ACC112 (cell line): ENCODE measurements at regions not wholly inside any gene's neighbourhood (a gene's known extent, or its start where the extent isn't known, plus 50 kb on each side); places are given as distances from the start of the nearest gene placed in this dataset.

Experiments used
- H2AFZ ChIP-seq: fragments of 200-600 bp; sonication (generic); one replicate; pipeline ENCODE4 v1.6.0; 2017; ENCODE audit warnings: antibody characterized with exemption, low read length; ENCODE audit not compliant: unreplicated experiment
- H3K27ac ChIP-seq: fragments of 200-600 bp; sonication (generic); 2 replicates; pipeline ENCODE4 v1.5.1; 2014; ENCODE audit warnings: low read depth, mild to moderate bottlenecking, antibody characterized with exemption, low read length, moderate library complexity
- H3K27me3 ChIP-seq: fragments of 200-600 bp; sonication (generic); 2 replicates; pipeline ENCODE4 v1.6.1; 2014; ENCODE audit warnings: mild to moderate bottlenecking, antibody characterized with exemption, low read length, moderate library complexity, mixed read lengths; ENCODE audit not compliant: insufficient read depth
- H3K36me3 ChIP-seq: fragments of 200-600 bp; sonication (generic); 2 replicates; pipeline ENCODE4 v1.6.1; 2016; ENCODE audit warnings: mild to moderate bottlenecking, antibody characterized with exemption, low read length, moderate library complexity, mixed read lengths; ENCODE audit not compliant: insufficient read depth
- H3K4me1 ChIP-seq: fragments of 200-600 bp; sonication (generic); one replicate; pipeline ENCODE4 v1.6.1; 2016; ENCODE audit warnings: low read length, mixed read lengths; ENCODE audit not compliant: insufficient read depth, unreplicated experiment, control insufficient read depth
- H3K4me3 ChIP-seq: fragments of 200-600 bp; sonication (generic); 2 replicates; pipeline ENCODE4 v1.5.1; 2014; ENCODE audit warnings: mild to moderate bottlenecking, low read depth, low read length
- H3K79me2 ChIP-seq: fragments of 200-600 bp; sonication (generic); one replicate; pipeline ENCODE4 v1.6.0; 2016; ENCODE audit warnings: low read length; ENCODE audit not compliant: control insufficient read depth, unreplicated experiment, insufficient read depth

- no peaks in the 10 kb centered on the region for H3K4me1 ChIP-seq
- no peak overlapping the region for H3K4me3 ChIP-seq
- no peak overlapping the region for H3K27ac ChIP-seq
- no peaks in the 10 kb centered on the region for H3K27me3 ChIP-seq
- no peak overlapping the region for H2AFZ ChIP-seq
- no peaks in the 10 kb centered on the region for H3K36me3 ChIP-seq
- H3K79me2 ChIP-seq: no peaks in the 10 kb centered on the region
These were observed 331.0 kb upstream of the IL12A start for GRCh38 chr3:159657629-159658028.

DNA sequence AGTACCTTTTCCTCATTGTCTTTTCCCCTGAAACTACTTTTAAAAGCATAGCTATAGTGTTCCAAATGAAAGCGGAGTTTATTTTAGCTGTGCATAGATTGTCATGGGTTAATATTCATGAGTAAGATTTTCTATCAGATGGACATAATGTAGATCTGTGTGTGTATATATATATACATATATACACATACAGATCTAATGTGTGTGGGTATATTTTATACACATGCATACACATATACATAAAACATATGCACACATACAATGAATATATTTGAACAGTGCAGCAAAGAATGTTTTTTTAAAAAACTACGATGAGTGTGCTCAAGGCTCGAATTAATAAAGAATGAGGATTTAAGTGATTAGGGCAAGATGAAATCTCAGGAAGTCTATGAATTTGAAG lies 328.3 kb upstream of the IL12A start:
- no peak overlapping the region for H3K4me3 ChIP-seq
- no peaks in the 10 kb centered on the region for H3K79me2 ChIP-seq
- no peaks in the 10 kb centered on the region for H3K4me1 ChIP-seq
- H3K27me3 ChIP-seq: no peaks in the 10 kb centered on the region
- H2AFZ ChIP-seq: no peak overlapping the region
- no peak overlapping the region for H3K27ac ChIP-seq
- peaks cover 4% of the 10 kb centered on the region for H3K36me3 ChIP-seq

DNA sequence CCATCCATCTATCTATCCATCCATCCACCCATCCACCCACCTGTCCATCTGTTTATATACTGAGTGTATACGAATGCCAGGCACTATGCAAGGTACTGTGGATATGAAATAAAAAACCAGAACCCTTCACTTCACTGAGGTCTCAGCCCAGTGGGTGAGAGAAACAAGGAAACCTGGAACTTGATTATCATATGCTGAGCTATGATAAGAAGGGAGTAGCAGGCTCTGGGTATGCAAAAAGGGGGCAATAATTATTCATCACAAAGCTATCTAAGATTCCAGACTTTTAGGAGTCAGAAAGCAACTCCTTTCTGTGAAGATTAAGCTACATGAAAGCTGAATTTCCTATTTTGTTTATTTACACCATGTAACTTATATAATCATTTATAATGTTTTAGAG lies 327.7 kb upstream of the IL12A start:
- H2AFZ ChIP-seq: no peak overlapping the region
- peaks cover 4% of the 10 kb centered on the region for H3K36me3 ChIP-seq
- no peaks in the 10 kb centered on the region for H3K27me3 ChIP-seq
- H3K79me2 ChIP-seq: no peaks in the 10 kb centered on the region
- no peak overlapping the region for H3K4me3 ChIP-seq
- no peak overlapping the region for H3K27ac ChIP-seq
- H3K4me1 ChIP-seq: no peaks in the 10 kb centered on the region

DNA sequence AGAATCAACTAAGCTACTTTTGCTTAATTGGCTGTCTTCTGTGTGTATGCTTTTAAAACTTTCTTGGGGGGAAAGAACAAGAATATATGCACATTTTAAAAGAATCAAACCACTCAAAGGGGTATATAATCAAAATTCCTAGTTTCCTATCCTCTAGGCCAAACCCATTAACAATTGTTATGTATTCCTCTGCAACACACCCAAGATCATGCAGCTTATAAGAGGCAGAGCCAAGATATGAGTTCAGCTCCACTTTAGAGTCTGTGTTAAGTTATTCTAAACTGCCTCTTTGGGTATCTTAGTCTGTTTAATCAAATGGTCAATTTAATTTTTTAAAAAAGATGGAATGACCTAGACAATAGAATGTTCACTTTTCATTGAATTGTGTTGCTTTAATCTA lies 326.1 kb upstream of the IL12A start:
- H3K27me3 ChIP-seq: no peaks in the 10 kb centered on the region
- H3K4me3 ChIP-seq: no peak overlapping the region
- no peaks in the 10 kb centered on the region for H3K79me2 ChIP-seq
- no peak overlapping the region for H2AFZ ChIP-seq
- H3K4me1 ChIP-seq: no peaks in the 10 kb centered on the region
- peaks cover 4% of the 10 kb centered on the region for H3K36me3 ChIP-seq
- H3K27ac ChIP-seq: no peak overlapping the region

DNA sequence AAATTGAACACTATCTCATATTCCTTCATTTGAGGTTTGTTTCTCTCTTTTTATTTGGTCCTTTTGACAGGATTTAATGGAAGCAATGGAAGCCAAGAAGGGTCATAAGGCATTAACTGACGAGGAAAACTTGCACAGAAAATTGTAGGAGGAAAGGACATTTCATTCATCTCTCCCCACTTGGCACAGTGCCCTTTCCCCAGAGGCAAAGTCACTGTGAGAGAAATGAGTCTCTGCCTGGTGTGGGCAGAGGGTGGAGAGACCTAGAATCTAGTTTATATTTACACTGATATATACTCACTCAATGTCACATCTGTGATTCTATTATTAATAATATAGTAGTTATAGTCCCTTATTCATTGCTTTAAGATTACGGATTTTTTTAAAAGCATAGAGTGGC lies 324.6 kb upstream of the IL12A start:
- H3K27ac ChIP-seq: no peak overlapping the region
- no peaks in the 10 kb centered on the region for H3K27me3 ChIP-seq
- H3K36me3 ChIP-seq: peaks cover 4% of the 10 kb centered on the region

DNA sequence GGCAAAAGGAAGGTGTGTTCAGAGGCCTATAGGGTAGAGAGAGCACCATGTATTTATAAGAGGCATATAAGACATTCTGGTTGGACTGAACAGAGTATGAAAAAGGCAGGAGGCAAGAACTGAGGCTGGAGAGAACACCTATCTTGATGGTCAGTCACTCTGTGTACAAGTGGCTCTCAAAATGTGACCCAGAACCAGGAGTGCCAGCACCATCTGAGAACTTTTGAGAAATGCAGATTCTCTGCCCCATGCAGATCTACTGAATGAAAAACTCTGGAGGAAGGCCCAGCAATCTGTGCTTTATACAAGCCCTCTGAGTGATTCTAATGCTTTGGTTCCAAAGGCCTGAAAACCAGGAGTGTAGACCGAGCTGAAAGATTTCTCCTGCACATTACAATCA lies 324.0 kb upstream of the IL12A start:
- no peak overlapping the region for H2AFZ ChIP-seq
- H3K4me1 ChIP-seq: no peaks in the 10 kb centered on the region
- no peaks in the 10 kb centered on the region for H3K27me3 ChIP-seq

More for the DNA sequence above, 324.6 kb upstream of the IL12A start:
- Histone ChIP-seq H3K79me2 (no peaks in the 10 kb centered on the region), H3K4me1 (no peaks in the 10 kb centered on the region), H2AFZ (no peak overlapping the region), H3K4me3 (no peak overlapping the region)

GRCh38 chr3:159667261-159667660 lies 321.4 kb upstream of the IL12A start:
- no peaks in the 10 kb centered on the region for H3K4me1 ChIP-seq
- no peak overlapping the region for H2AFZ ChIP-seq
- H3K4me3 ChIP-seq: no peak overlapping the region
- H3K27ac ChIP-seq: no peak overlapping the region
- H3K36me3 ChIP-seq: peaks cover 4% of the 10 kb centered on the region
- H3K79me2 ChIP-seq: no peaks in the 10 kb centered on the region
- H3K27me3 ChIP-seq: no peaks in the 10 kb centered on the region

More for the DNA sequence above, 324.0 kb upstream of the IL12A start:
- no peak overlapping the region for H3K4me3 ChIP-seq
- H3K79me2 ChIP-seq: no peaks in the 10 kb centered on the region
- peaks cover 4% of the 10 kb centered on the region for H3K36me3 ChIP-seq
- H3K27ac ChIP-seq: no peak overlapping the region

GRCh38 chr3:159668461-159668860 lies 320.2 kb upstream of the IL12A start:
- Histone ChIP-seq H3K27ac (no peak overlapping the region), H3K4me3 (no peak overlapping the region), H2AFZ (no peak overlapping the region), H3K79me2 (no peaks in the 10 kb centered on the region), H3K27me3 (no peaks in the 10 kb centered on the region), H3K4me1 (no peaks in the 10 kb centered on the region), H3K36me3 (no peaks in the 10 kb centered on the region)

- Histone ChIP-seq H3K4me3 (no peak overlapping the region), H3K36me3 (no peaks in the 10 kb centered on the region), H3K79me2 (no peaks in the 10 kb centered on the region), H3K27me3 (no peaks in the 10 kb centered on the region), H2AFZ (peak overlapping the region; percentile 36), H3K27ac (no peak overlapping the region), H3K4me1 (no peaks in the 10 kb centered on the region)
These were observed 319.6 kb upstream of the IL12A start for GRCh38 chr3:159668990-159669476.

GRCh38 chr3:159669766-159670165 lies 318.9 kb upstream of the IL12A start:
- Histone ChIP-seq H3K4me1 (no peaks in the 10 kb centered on the region), H3K36me3 (no peaks in the 10 kb centered on the region), H3K79me2 (no peaks in the 10 kb centered on the region), H2AFZ (no peak overlapping the region), H3K27ac (no peak overlapping the region), H3K27me3 (no peaks in the 10 kb centered on the region), H3K4me3 (no peak overlapping the region)

DNA sequence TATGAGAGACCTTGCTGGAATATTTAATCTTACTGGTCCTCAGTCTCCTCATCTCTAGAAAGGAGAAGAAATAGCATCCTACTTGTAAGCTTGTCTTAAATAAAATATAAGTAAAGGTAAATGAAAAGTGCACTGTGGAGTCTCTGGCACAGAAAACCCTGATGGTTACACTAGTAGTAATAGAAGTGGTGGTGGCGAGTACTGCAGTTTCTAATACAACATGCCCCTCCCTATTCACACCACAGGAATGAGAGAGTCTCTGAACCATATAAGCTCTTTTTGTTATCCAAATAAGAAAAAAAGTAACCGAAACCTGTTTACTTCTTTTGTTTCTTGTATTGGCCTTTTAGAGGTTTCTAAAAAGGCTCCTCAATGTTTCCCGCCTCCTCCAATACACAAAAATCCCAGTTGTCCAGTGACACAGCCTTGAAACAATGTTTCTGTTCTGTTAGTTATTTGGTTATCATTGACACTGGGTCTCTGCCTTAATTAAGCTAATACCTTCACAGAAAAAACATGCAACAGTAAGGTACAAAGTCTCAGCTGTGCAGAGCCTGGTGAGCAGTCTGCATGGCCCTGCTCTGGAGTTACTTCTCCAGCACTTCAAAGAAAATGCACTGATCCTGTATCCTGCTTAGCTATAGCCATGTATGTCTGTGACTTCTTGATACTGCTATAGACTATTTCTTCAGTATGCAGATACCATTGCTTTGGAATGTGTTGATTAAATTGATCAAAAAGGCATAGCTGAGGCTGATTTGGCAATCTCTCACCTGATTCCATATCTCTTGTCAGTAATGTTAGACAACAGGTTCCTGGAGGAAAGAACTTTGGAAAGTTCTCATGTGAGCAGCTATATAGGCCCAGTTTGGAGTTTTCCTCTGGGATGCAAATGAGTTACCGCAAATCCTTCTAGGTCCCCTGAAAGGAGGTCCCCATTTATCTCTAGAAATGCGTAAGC lies 315.6 kb upstream of the IL12A start:
- H2AFZ ChIP-seq: no peak overlapping the region

More for the DNA sequence above, 315.6 kb upstream of the IL12A start:
- Histone ChIP-seq H3K79me2 (no peaks in the 10 kb centered on the region), H3K4me3 (no peak overlapping the region), H3K27ac (no peak overlapping the region), H3K36me3 (no peaks in the 10 kb centered on the region), H3K27me3 (no peaks in the 10 kb centered on the region), H3K4me1 (no peaks in the 10 kb centered on the region)
